Ovary (tissue), 3 donors: ENCODE measurements at regions not wholly inside any gene's neighbourhood (a gene's known extent, or its start where the extent isn't known, plus 50 kb on each side); places are given as distances from the start of the nearest gene placed in this dataset.

Source experiments
- POLR2A ChIP-seq: fragments of 450-650 bp; IDR thresholded peaks from one replicate; pipeline ENCODE4 v1.6.1; 2017; ENCODE audit warnings: antibody characterized with exemption, mild to moderate bottlenecking, moderate library complexity
- TF ChIP-seq, protein P1 (sequence below), 3 donors: fragments of 450-650 bp in 2 of 3; fragments of 200-600 bp in 1 of 3; IDR thresholded peaks; one replicate each; pipeline versions ENCODE4 v1.5.1 to v1.8.0; 2016 to 2022; ENCODE audit warnings: antibody characterized with exemption in 3 of 3, mild to moderate bottlenecking in 1 of 3
- donor health status: DM: no; HTN: no; CAD: no.

DNA sequence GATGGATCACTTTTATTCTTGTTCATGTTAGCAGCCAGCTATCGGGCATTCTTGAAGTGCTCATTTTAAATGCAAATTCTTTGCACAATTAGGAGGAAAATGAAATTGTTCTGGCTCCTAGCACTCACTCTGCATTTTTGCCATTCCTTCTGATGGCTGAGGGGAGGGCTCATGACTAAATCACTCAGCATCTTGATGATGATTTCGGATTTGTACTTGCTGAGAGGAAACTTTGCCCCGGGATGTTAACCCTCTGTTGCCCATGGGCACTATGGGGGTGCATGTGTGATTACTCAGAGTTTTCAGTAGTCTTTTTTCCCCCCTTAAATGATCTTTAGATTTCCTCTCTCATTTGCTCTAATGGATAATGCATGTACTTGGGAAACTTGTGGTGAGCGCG lies 299.6 kb upstream of the C2CD4B start:
- TF ChIP-seq POLR2A, result no peak
- TF ChIP-seq, protein P1, sequence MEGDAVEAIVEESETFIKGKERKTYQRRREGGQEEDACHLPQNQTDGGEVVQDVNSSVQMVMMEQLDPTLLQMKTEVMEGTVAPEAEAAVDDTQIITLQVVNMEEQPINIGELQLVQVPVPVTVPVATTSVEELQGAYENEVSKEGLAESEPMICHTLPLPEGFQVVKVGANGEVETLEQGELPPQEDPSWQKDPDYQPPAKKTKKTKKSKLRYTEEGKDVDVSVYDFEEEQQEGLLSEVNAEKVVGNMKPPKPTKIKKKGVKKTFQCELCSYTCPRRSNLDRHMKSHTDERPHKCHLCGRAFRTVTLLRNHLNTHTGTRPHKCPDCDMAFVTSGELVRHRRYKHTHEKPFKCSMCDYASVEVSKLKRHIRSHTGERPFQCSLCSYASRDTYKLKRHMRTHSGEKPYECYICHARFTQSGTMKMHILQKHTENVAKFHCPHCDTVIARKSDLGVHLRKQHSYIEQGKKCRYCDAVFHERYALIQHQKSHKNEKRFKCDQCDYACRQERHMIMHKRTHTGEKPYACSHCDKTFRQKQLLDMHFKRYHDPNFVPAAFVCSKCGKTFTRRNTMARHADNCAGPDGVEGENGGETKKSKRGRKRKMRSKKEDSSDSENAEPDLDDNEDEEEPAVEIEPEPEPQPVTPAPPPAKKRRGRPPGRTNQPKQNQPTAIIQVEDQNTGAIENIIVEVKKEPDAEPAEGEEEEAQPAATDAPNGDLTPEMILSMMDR (IDR thresholded peaks at IDR 0.05), result no peak
